Skeletal muscle tissue (tissue), 3 donors: ENCODE measurements at regions not wholly inside any gene's neighbourhood (a gene's known extent, or its start where the extent isn't known, plus 50 kb on each side); places are given as distances from the start of the nearest gene placed in this dataset.

Experiments used
- H3K27ac ChIP-seq: one replicate; pipeline ENCODE4 v1.7.0; 2013; ENCODE audit warnings: mild to moderate bottlenecking, low read depth, low read length, inconsistent platforms
- H3K27me3 ChIP-seq, 3 donors: one replicate each; pipeline ENCODE4 v1.7.0; 2013; ENCODE audit warnings: low read length in 3 of 3; ENCODE audit not compliant: control insufficient read depth in 3 of 3, insufficient read depth in 3 of 3
- H3K36me3 ChIP-seq, 3 donors: one replicate each; pipeline ENCODE4 v1.7.0; 2013; ENCODE audit warnings: low read length in 3 of 3; ENCODE audit not compliant: control insufficient read depth in 3 of 3, insufficient read depth in 3 of 3
- H3K4me1 ChIP-seq, 3 donors: one replicate each; pipeline ENCODE4 v1.7.0; 2013; ENCODE audit warnings: low read length in 3 of 3, mild to moderate bottlenecking in 3 of 3; ENCODE audit not compliant: control insufficient read depth in 3 of 3, insufficient read depth in 3 of 3
- H3K4me3 ChIP-seq, 3 donors: one replicate each; pipeline ENCODE4 v1.7.0; 2013; ENCODE audit warnings: low read length in 3 of 3
- H3K9ac ChIP-seq, 3 donors: one replicate each; pipeline ENCODE4 v1.7.0; 2013; ENCODE audit warnings: low read length in 3 of 3, mild to moderate bottlenecking in 3 of 3, moderate library complexity in 2 of 3, low read depth in 1 of 3
- H3K9me3 ChIP-seq, 3 donors: one replicate each; pipeline ENCODE4 v1.7.0; 2013; ENCODE audit warnings: low read length in 3 of 3; ENCODE audit not compliant: control insufficient read depth in 3 of 3
- donor health status: Osteomylitis.

DNA sequence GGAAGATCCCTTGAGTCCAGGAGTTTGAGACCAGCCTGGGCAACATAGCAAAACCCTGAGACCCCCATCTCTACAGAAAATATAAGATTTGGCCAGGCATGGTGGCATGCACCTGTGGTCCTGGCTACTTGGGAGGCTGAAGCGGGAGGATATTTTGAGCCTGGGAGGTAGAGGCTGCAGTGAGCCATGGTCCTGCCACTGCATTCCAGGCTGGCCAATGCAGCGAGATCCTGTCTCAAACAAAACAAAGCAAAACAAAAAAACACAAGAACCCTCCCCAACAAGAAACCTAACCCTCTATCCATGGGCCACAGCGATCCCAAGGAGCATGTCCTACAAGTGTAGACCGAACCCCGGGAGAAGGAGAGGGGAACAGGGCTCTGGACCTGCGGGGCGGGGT, 133.3 kb downstream of the MGAT5B start:
- Histone ChIP-seq H3K27me3 (peaks cover 17 to 34% (median 32%) of the 10 kb centered on the region in 3 donors), H3K4me1 (no peaks in the 10 kb centered on the region), H3K9me3 (no peaks in the 10 kb centered on the region), H3K36me3 (no peaks in the 10 kb centered on the region), H3K27ac (no peak overlapping the region), H3K9ac (no peak overlapping the region), H3K4me3 (no peak overlapping the region)

DNA sequence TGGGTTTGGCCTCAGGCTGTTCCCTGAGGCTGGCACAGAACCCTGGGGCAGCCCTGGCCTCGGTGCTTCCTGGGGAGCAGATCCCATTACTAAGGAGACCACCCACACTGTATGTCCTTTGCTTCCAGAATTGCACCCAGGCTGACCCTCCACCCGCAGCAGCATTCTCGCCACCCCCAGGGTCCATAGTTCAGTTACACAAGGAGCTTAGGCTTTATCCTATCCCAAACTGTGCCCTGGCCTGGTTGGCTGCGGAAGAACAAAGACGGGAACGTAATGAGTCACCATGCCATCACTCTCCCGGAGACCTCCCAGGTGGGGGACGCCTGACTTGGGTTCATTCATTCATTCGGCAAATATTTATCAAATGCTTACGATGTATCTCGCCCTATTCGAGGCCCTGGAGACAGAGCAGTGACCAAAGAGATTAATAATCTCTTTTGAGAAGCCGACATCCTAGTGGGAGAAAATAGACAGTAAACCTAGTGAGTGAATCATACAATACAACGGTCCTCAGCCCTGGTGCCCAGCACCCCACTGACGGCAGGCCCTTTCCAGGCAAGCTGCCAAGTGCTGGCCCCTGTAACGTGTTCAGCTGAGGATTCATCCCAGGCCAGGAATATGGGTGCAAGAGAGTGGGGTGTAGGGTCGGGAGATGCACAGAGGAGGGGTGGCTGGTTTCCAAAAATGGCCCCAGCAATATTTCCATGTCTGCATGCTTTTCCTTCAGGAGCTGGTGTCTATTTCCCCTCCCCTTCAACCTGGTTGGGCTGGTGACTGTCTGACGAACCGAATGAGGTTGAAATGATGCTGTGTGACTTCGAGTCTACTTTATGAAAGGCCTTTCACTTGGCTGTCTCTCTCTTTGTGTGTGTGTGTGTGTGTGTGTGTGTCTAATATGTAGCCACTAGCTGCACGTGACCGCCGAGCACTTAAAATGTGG, 134.2 kb downstream of the MGAT5B start:
- H3K9me3 ChIP-seq = no peaks in the 10 kb centered on the region
- no peaks in the 10 kb centered on the region for H3K36me3 ChIP-seq
- H3K9ac ChIP-seq = no peak overlapping the region
- H3K4me3 ChIP-seq = no peak overlapping the region
- peaks cover 17 to 33% (median 29%) of the 10 kb centered on the region in 3 donors for H3K27me3 ChIP-seq
- no peaks in the 10 kb centered on the region for H3K4me1 ChIP-seq
- H3K27ac ChIP-seq = no peak overlapping the region

DNA sequence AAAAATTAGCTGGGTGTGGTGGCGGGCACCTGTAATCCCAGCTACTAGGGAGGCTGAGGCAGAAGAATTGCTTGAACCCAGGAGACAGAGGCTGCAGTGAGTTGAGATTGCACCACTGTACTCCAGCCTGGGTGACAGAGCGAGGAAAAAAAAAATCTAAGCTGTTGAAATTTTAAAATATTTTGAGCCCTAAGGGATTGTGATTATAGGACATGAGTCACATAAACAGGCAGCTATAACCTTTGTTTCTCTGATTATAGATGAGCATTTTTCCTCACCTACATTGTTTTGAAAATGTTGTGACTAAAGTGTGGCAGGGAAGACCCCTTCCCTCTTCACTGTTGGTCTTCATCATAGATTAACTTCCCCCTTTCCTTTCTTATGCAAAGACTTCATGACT, 135.5 kb downstream of the MGAT5B start:
- no peaks in the 10 kb centered on the region for H3K9me3 ChIP-seq
- no peaks in the 10 kb centered on the region for H3K36me3 ChIP-seq
- no peak overlapping the region for H3K27ac ChIP-seq
- H3K4me3 ChIP-seq = no peak overlapping the region
- H3K9ac ChIP-seq = no peak overlapping the region
- H3K4me1 ChIP-seq = no peaks in the 10 kb centered on the region
- H3K27me3 ChIP-seq = peaks cover 11 to 30% (median 24%) of the 10 kb centered on the region in 3 donors

DNA sequence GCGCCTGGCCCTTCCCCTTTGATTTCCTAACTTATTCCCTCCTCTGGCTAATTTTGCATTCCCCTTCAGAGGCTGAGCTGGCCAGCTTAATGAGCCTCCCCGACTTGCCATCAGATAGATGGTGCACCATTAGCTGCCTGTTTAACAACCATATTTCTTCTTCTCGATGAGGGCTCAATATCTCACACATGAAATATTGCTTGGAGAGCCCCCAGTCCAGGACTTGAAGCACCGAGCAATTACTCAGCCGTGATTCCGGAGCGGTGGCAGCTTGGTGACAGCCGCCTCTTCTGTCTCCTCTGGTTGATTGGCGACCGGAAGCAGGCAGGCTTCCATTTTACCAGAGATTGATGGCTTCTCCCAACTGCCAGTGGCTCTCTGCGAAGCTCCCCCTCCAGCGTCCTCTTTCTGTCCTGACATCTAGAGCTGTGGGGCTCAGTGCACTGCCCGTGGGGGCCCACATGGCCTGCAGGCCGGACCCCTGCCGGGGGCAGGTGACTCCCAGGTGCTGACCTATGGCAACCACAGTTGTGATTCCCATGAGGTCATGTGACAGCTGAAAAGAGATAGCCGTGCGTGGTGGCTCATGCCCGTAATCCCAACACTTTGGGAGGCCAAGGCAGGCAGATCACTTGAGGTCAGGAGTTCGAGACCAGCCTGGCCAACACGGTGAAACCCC, 133.7 kb upstream of the SEC14L1 start:
- no peak overlapping the region for H3K27ac ChIP-seq
- no peaks in the 10 kb centered on the region for H3K36me3 ChIP-seq
- H3K4me1 ChIP-seq = no peaks in the 10 kb centered on the region
- H3K9ac ChIP-seq = no peak overlapping the region
- H3K9me3 ChIP-seq = peaks cover 2 to 6% (median 3%) of the 10 kb centered on the region in 3 donors
- H3K27me3 ChIP-seq = peaks cover 5 to 18% (median 16%) of the 10 kb centered on the region in 3 donors
- no peak overlapping the region for H3K4me3 ChIP-seq

DNA sequence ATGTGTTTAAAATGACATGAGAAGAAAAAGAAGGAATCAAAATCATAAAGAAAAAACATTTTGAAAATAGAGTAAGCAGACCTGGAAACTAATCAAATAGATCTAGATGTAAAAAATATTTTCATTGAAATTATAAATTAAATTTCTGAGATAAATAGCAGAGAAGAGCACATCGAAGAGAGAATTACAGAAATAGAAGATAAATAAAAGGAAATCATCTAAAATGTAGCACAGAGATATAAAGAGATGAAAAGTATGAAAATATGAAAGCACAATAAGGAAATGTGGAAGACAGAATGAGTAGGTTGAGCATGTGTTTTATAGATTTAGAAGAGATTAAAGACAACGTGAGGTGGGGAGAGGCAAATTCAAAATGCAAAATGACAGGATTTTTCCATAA, 130.9 kb upstream of the SEC14L1 start:
- Histone ChIP-seq H3K27ac (no peak overlapping the region), H3K9me3 (peaks cover 2 to 6% (median 3%) of the 10 kb centered on the region in 3 donors), H3K4me1 (no peaks in the 10 kb centered on the region), H3K4me3 (no peak overlapping the region), H3K27me3 (peaks cover 0 to 14% (median 14%) of the 10 kb centered on the region in 3 donors), H3K36me3 (no peaks in the 10 kb centered on the region), H3K9ac (no peak overlapping the region)

DNA sequence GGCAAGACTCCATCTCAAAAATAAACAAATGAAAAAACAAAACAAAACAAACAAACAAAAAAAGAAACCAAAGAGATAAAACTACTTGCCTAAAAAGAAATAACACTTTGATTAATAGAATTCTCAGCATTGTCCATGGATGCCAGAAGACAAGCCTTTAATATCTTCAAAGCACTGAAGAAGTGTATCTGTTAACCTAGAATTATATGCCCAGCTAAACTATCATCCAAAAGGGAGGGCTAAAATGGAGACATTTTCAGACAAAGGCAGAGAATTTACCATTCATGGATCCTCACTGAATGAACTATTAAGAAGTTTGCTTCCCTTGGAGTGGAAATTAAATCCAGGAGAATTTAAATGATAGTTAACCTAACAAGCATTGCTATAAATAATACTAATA, 130.1 kb upstream of the SEC14L1 start:
- H3K27me3 ChIP-seq = peaks cover 0 to 14% (median 14%) of the 10 kb centered on the region in 3 donors
- no peak overlapping the region for H3K9ac ChIP-seq
- no peaks in the 10 kb centered on the region for H3K36me3 ChIP-seq
- H3K4me3 ChIP-seq = no peak overlapping the region
- H3K9me3 ChIP-seq = peaks cover 2 to 6% (median 3%) of the 10 kb centered on the region in 3 donors
- no peaks in the 10 kb centered on the region for H3K4me1 ChIP-seq
- no peak overlapping the region for H3K27ac ChIP-seq

DNA sequence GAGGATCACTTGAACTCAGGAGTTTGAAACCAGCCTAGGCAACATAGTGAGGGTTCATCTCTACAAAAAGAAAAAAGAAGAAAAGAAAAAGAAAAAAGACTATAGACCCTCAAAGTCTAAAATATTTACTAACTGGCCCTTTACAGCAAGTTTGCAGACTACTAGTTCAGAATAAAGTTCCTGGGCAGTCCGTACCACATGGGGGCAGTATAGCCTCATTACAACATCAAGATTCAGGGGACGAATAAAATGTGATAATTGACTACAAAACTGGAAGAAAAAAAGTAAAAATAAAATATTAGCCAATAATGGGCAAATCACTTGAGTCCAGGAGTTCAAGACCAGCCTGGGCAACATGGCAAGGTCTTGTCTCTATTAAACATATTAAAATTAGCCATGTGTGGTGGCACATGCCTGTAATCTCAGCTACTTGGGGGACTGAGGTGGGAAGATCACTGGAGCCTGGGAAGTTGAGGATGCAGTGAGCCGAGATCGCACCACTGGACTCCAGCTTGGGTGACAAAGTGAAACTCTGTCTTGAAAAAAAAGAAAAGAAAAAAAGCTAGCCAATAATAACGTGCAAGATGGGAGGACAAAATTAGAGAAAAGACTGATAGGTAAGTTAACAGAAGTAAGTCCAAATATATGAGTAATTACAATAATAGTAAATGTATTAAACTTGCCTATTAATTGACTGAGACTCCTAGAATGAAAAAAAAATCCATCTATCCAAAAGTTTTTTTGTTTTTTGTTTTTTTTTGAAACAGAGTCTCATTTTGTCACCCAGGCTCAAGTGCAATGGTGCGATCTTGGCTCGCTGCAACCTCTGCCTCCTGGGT, 129.4 kb upstream of the SEC14L1 start:
- H3K9me3 ChIP-seq = peaks cover 2 to 6% (median 3%) of the 10 kb centered on the region in 3 donors
- no peak overlapping the region for H3K4me3 ChIP-seq
- peaks cover 0 to 17% (median 10%) of the 10 kb centered on the region in 3 donors for H3K27me3 ChIP-seq
- H3K36me3 ChIP-seq = no peaks in the 10 kb centered on the region
- H3K4me1 ChIP-seq = no peaks in the 10 kb centered on the region
- no peak overlapping the region for H3K27ac ChIP-seq
- no peak overlapping the region for H3K9ac ChIP-seq

DNA sequence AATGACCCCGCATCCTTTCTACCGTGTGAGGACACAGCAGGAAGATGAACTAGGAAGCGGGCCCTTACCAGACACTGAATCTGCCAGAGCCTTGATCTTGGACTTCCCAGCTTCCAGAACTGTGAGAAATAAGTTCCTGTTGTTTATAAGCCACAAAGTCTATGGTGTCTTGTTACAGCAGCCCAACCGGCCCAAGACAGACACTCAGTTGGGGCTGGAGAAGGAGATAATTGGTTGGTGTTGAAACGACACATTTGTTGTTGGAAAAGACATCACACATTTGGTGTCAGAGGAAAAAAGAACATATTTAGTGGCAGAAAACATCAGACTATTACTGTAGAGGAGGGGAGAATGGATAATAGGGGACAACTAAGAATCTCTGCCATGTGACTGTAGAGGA, 122.3 kb upstream of the SEC14L1 start:
- H3K4me3 ChIP-seq = no peak overlapping the region
- no peaks in the 10 kb centered on the region for H3K36me3 ChIP-seq
- no peak overlapping the region for H3K27ac ChIP-seq
- H3K9me3 ChIP-seq = no peaks in the 10 kb centered on the region
- no peak overlapping the region for H3K9ac ChIP-seq
- peaks cover 0 to 16% (median 2%) of the 10 kb centered on the region in 3 donors for H3K27me3 ChIP-seq
- no peaks in the 10 kb centered on the region for H3K4me1 ChIP-seq

DNA sequence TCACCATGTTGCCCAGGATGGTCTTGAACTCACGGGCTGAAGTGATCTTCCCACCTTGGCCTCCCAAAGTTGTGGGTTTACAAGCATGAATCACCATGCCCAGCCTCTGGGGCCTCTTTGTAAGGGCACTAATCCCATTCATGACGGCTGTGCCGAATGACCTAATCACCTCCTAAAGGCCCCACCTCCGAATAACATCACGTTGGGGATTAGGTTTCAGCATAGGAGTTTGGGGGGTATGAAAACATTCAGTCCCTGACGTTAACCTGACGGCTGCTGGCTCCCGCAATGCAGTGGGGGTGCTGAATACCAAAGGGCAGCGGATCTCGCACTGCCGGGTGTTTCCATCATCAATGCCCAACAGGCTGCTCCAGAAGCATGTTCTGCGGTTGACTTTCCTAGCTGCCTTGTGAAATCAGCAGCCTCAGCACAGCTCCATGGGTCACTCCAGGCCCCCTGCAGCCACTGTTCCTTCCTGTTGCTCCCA, 120.8 kb upstream of the SEC14L1 start:
- Histone ChIP-seq H3K27ac (no peak overlapping the region), H3K9me3 (no peaks in the 10 kb centered on the region), H3K4me3 (no peak overlapping the region), H3K36me3 (no peaks in the 10 kb centered on the region), H3K9ac (no peak overlapping the region), H3K27me3 (peaks cover 0 to 20% (median 7%) of the 10 kb centered on the region in 3 donors), H3K4me1 (no peaks in the 10 kb centered on the region)
